ENCODE measurements at regions not wholly inside any gene's neighbourhood (a gene's known extent, or its start where the extent isn't known, plus 50 kb on each side); places are given as distances from the start of the nearest gene placed in this dataset.

DNA sequence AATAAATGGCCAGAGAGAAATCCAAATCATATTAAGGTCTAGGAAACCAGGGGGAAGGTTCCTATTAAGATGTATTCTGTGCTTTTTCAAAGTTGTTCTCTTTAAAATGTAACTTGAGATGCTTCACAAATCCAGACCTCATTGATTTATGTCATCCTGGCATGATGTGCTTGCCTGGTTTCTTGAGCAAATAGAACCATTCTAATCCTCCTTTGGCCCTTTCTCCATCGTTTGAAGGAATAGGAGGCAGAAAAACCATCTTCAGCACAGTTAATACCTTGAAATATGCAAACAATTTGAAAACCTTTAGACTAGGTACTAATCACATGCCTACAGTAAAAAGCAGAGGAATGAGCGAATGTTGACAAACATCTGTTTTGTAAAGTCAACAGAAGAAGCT is 202.2 kb upstream of the CXorf66 start:
- DNase-seq (no peak), ATAC-seq (no peak)
- H3K4me3 ChIP-seq: no peak overlapping the region
- no peaks in the 10 kb centered on the region for H3K36me3 ChIP-seq
- H3K27me3 ChIP-seq: peaks cover 0 to 6% (median 0%) of the 10 kb centered on the region in 9 donors
- no peaks in the 10 kb centered on the region for H3K9me3 ChIP-seq
- H3K27ac ChIP-seq: no peak overlapping the region
- no peaks in the 10 kb centered on the region for H3K4me1 ChIP-seq
- intact Hi-C loops (cut with DNase I): no loop called here
- no peak for TF ChIP-seq POLR2A (IDR thresholded peaks at IDR 0.05)
- TF ChIP-seq, protein P1, sequence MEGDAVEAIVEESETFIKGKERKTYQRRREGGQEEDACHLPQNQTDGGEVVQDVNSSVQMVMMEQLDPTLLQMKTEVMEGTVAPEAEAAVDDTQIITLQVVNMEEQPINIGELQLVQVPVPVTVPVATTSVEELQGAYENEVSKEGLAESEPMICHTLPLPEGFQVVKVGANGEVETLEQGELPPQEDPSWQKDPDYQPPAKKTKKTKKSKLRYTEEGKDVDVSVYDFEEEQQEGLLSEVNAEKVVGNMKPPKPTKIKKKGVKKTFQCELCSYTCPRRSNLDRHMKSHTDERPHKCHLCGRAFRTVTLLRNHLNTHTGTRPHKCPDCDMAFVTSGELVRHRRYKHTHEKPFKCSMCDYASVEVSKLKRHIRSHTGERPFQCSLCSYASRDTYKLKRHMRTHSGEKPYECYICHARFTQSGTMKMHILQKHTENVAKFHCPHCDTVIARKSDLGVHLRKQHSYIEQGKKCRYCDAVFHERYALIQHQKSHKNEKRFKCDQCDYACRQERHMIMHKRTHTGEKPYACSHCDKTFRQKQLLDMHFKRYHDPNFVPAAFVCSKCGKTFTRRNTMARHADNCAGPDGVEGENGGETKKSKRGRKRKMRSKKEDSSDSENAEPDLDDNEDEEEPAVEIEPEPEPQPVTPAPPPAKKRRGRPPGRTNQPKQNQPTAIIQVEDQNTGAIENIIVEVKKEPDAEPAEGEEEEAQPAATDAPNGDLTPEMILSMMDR (IDR thresholded peaks at IDR 0.05): no peak
- 41 to 67% (median 57%) methylated on average over 2 of the region's 2 CpGs for WGBS, 4 donors

DNA sequence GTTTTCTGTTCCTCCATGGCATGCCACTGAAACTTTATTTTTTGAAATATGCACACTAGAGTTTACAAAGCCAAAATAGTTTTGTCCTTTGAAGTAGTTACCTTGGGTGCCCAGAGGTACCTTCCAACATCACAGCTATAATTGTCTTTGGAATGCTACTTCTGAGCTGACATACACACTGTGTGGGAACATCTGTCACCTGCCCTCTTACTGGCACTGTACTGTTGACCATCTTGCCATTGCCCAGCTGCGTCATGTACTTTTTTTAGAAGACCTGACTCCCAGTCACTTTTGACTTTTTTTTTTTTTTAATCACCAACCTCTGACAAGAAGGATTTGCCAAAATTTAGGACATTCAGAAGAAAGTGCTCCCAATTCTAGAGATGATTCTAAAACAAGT is 200.5 kb upstream of the CXorf66 start:
- Histone ChIP-seq H3K36me3 (no peaks in the 10 kb centered on the region), H3K4me3 (no peak overlapping the region), H3K27ac (no peak overlapping the region), H3K9me3 (no peaks in the 10 kb centered on the region), H3K4me1 (no peaks in the 10 kb centered on the region), H3K27me3 (peaks cover 0 to 6% (median 0%) of the 10 kb centered on the region in 9 donors)
- intact Hi-C loops (cut with DNase I): no loop called here
- TF ChIP-seq, protein P1 (IDR thresholded peaks at IDR 0.05): no peak
- TF ChIP-seq POLR2A (IDR thresholded peaks at IDR 0.05): no peak
- 63 to 84% (median 74%) methylated on average over 1 of the region's 1 CpG for WGBS, 4 donors
- ATAC-seq: no peak
- DNase-seq: no peak

DNA sequence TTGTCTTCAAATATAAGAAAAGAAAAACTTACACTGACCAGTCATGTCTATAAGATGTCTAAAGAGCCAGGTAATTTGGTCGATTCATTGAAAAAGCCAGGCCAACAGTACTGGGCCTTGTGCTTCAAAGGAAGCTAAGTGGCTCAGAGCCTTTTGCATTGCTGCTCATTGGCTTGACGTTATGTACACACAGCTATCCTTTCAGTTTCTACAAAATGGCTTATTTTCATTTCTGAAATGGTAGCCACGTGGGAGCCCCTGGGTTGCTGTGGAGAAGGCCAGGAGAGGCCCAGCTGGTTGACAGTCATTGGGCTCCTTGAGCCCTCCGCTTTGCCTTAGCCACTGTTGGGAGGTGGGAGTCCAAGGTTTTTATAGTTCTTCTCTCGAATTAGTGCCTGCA is 199.1 kb upstream of the CXorf66 start:
- no peak overlapping the region for H3K4me3 ChIP-seq
- 49 to 75% (median 58%) methylated on average over 5 of the region's 5 CpGs for WGBS, 4 donors
- no peaks in the 10 kb centered on the region for H3K36me3 ChIP-seq
- H3K9me3 ChIP-seq: no peaks in the 10 kb centered on the region
- ATAC-seq: no peak
- no peak for DNase-seq
- H3K27me3 ChIP-seq: peaks cover 0 to 6% (median 0%) of the 10 kb centered on the region in 9 donors
- H3K4me1 ChIP-seq: no peaks in the 10 kb centered on the region
- intact Hi-C loops (cut with DNase I): no loop called here
- no peak overlapping the region for H3K27ac ChIP-seq
- TF ChIP-seq POLR2A (IDR thresholded peaks at IDR 0.05): no peak
- TF ChIP-seq, protein P1 (IDR thresholded peaks at IDR 0.05): no peak

DNA sequence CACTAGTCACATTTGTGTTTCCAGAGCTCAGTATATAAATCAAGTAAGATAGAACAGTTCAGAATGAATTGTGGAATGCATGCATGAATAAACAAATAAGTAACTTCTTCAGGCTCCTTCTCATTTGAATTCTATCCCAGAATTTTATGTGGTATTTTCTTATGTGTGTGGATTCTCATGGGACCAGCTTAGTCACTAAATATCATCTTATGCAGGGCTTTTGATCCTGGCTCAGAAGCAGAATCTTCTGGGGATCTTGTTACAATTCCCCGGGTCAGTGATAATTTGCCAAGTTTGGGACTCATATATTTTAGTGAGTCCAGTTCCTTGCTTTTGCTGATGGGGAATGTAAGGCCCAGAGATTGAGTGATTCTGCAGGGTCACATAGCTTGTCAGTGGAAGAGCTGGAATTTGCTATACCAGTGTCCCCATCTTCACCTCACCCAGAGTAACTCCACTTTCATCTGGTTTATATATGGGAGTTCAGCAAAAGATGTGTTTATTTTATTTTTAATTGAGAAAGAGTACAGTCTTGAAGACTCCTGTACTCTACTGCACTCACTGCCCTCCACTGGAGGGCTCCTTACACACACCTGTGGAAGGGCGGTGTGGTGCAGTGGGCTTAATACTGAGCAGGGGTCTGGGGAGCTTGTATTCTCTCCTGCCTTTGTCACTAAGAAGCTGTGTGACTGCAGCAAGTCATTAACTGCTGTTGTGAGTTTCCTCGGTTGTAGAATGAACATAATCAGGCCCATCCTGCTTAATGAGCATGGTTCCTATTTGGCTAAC is 198.2 kb upstream of the CXorf66 start:
- Histone ChIP-seq H3K9me3 (no peaks in the 10 kb centered on the region), H3K4me1 (no peaks in the 10 kb centered on the region), H3K4me3 (no peak overlapping the region), H3K27ac (no peak overlapping the region), H3K36me3 (no peaks in the 10 kb centered on the region), H3K27me3 (peaks cover 0 to 6% (median 0%) of the 10 kb centered on the region in 9 donors)
- no peak for DNase-seq
- intact Hi-C loops (cut with DNase I): no loop called here
- no peak for ATAC-seq
- WGBS, 4 donors: 70 to 76% (median 75%) methylated on average over 3 of the region's 3 CpGs
- no peak for TF ChIP-seq POLR2A (IDR thresholded peaks at IDR 0.05)
- TF ChIP-seq, protein P1 (IDR thresholded peaks at IDR 0.05): no peak
